RWPE2 (cell line): ENCODE measurements at regions not wholly inside any gene's neighbourhood (a gene's known extent, or its start where the extent isn't known, plus 50 kb on each side); places are given as distances from the start of the nearest gene placed in this dataset.

Source experiments
- ATAC-seq: fragments of 200-7000 bp; cut with Tn5 transposase; 3 replicates; pipeline ENCODE4 v1.9.1; 2021; ENCODE audit warnings: low read depth
- DNase-seq: peaks from one replicate; pipeline ENCODE4 v3.0.0-alpha.2; 2020; ENCODE audit warnings: low spot score
- H3K27ac ChIP-seq: fragments of 450-650 bp; 2 replicates; pipeline ENCODE4 v1.5.1; 2017; ENCODE audit warnings: mild to moderate bottlenecking; ENCODE audit not compliant: poor library complexity, severe bottlenecking
- H3K27me3 ChIP-seq: fragments of 250-450 bp; sonication (Bioruptor Pico); 2 replicates; pipeline ENCODE4 v1.5.1; 2021; ENCODE audit warnings: mild to moderate bottlenecking, moderate library complexity; ENCODE audit not compliant: insufficient read depth, poor library complexity, severe bottlenecking
- H3K36me3 ChIP-seq: fragments of 250-450 bp; sonication (Bioruptor Pico); 2 replicates; pipeline ENCODE4 v1.5.1; 2020; ENCODE audit warnings: low read depth, mild to moderate bottlenecking, moderate library complexity
- H3K4me1 ChIP-seq: fragments of 250-450 bp; sonication (Bioruptor Pico); 2 replicates; pipeline ENCODE4 v1.5.1; 2021; ENCODE audit warnings: mild to moderate bottlenecking, moderate library complexity; ENCODE audit not compliant: insufficient read depth, poor library complexity, severe bottlenecking
- H3K4me3 ChIP-seq: fragments of 250-450 bp; sonication (Bioruptor Pico); 2 replicates; pipeline ENCODE4 v1.5.1; 2021; ENCODE audit warnings: mild to moderate bottlenecking, moderate library complexity; ENCODE audit not compliant: severe bottlenecking
- H3K9me3 ChIP-seq: fragments of 250-450 bp; sonication (Bioruptor Pico); 2 replicates; pipeline ENCODE4 v1.5.1; 2021; ENCODE audit warnings: mild to moderate bottlenecking, moderate library complexity; ENCODE audit not compliant: severe bottlenecking
- TF ChIP-seq, protein P1 (sequence below): fragments of 450-650 bp; IDR thresholded peaks from one replicate; pipeline ENCODE4 v1.5.1; 2017; ENCODE audit warnings: mild to moderate bottlenecking, moderate library complexity; ENCODE audit not compliant: poor library complexity, severe bottlenecking

DNA sequence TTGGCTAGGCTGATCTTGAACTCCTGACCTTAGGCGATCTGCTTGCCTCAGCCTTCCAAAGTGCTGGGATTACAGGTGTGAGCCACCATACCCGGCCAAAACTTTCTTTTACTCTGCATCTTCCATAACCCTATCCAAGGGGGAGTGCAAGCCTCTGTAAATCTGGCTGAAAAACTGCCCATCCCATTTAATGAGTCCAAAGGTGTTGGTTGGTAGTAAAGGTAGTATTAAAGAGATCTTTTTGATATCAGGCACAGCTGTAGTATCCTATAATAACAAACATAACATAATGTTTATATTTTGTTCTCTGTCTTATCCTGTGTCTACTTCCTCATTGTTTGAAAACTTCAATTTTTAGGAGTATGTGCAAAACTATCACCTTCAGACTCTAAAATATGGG, 559.8 kb upstream of the ATXN8OS start:
- ATAC-seq = no peak
- no peaks in the 10 kb centered on the region for H3K4me1 ChIP-seq
- no peak for DNase-seq
- H3K27ac ChIP-seq = no peak overlapping the region
- TF ChIP-seq, protein P1, sequence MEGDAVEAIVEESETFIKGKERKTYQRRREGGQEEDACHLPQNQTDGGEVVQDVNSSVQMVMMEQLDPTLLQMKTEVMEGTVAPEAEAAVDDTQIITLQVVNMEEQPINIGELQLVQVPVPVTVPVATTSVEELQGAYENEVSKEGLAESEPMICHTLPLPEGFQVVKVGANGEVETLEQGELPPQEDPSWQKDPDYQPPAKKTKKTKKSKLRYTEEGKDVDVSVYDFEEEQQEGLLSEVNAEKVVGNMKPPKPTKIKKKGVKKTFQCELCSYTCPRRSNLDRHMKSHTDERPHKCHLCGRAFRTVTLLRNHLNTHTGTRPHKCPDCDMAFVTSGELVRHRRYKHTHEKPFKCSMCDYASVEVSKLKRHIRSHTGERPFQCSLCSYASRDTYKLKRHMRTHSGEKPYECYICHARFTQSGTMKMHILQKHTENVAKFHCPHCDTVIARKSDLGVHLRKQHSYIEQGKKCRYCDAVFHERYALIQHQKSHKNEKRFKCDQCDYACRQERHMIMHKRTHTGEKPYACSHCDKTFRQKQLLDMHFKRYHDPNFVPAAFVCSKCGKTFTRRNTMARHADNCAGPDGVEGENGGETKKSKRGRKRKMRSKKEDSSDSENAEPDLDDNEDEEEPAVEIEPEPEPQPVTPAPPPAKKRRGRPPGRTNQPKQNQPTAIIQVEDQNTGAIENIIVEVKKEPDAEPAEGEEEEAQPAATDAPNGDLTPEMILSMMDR = no peak
- H3K27me3 ChIP-seq = no peaks in the 10 kb centered on the region
- no peak overlapping the region for H3K4me3 ChIP-seq
- no peaks in the 10 kb centered on the region for H3K9me3 ChIP-seq
- H3K36me3 ChIP-seq = no peaks in the 10 kb centered on the region

DNA sequence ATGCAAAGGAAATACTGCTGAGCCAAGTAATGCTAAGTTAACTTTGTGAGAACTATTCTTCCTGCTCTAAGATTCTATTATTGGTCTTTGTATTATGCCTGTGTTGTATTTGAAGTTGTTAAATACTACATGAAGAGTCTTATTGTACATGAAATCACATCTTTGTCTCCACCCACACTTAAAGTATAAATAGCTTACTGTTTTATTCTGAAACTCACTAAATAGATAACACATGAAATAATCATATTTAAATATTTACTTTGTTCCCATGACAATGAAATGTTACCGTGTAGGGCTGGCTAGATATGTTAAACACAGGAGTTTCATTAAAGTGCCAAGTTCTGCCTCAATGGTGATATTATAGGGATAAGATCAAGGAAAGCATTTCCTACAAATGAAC, 562.1 kb upstream of the ATXN8OS start:
- ATAC-seq = no peak
- Histone ChIP-seq H3K27me3 (no peaks in the 10 kb centered on the region), H3K27ac (no peak overlapping the region), H3K9me3 (no peaks in the 10 kb centered on the region), H3K4me3 (no peak overlapping the region), H3K36me3 (no peaks in the 10 kb centered on the region), H3K4me1 (no peaks in the 10 kb centered on the region)
- TF ChIP-seq, protein P1 = no peak
- no peak for DNase-seq

DNA sequence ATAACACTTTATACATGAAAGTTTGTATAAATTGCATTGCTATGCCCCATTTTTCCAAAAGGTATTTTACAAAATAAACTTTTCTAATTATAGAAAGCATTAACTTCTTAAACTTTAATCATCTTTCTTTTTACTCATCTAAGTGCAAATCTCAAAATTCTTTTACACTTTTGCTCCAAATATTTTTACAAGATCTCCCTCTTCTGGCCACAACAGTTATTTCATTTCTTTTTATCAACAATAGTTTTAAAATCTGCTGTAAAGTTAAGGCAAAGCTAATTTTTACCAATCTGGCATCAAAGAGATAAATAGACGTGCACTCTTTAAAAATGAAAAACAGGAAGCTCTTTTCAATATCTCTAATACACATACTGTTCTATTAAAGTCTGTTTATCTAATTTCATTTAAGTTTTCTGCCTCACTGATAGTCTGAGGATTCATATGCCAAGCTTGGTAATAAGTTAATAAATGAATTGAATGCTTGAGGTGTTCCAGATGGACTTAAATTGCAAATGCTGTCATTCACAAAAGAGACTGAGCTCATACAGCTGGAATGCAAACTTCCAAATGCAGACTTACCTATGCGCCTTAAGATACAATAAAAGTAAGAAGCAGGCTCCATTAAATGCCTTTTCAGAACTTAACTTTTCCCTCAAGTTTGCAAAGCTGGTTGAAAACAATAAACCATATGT, 583.0 kb upstream of the ATXN8OS start:
- no peak overlapping the region for H3K27ac ChIP-seq
- no peaks in the 10 kb centered on the region for H3K27me3 ChIP-seq
- H3K9me3 ChIP-seq = no peaks in the 10 kb centered on the region
- TF ChIP-seq, protein P1 = peak; percentile 57
- H3K4me1 ChIP-seq = no peaks in the 10 kb centered on the region
- no peaks in the 10 kb centered on the region for H3K36me3 ChIP-seq
- DNase-seq (no peak), ATAC-seq (no peak)
- no peak overlapping the region for H3K4me3 ChIP-seq

DNA sequence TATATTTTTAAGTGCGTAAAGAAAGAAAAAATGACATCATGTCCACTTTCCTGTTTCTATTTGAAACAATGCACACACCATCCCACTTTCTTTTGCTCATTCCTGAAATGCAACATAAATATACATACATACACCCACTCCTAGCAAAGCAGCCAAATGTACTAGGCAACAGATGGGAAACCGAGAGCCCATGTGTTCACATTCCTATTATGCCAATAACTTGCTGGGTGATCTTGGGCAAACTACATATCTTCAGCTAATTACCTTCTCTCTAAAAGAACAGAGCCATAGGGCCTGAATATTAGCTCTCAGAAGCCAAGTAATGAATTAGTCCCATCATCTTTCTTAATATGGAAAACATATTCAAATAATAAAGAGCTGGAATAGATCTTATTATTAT, 610.6 kb upstream of the ATXN8OS start:
- Histone ChIP-seq H3K27ac (no peak overlapping the region), H3K4me1 (no peaks in the 10 kb centered on the region), H3K4me3 (no peak overlapping the region), H3K27me3 (no peaks in the 10 kb centered on the region), H3K36me3 (no peaks in the 10 kb centered on the region), H3K9me3 (no peaks in the 10 kb centered on the region)
- DNase-seq = no peak
- no peak for ATAC-seq
- TF ChIP-seq, protein P1 = no peak

DNA sequence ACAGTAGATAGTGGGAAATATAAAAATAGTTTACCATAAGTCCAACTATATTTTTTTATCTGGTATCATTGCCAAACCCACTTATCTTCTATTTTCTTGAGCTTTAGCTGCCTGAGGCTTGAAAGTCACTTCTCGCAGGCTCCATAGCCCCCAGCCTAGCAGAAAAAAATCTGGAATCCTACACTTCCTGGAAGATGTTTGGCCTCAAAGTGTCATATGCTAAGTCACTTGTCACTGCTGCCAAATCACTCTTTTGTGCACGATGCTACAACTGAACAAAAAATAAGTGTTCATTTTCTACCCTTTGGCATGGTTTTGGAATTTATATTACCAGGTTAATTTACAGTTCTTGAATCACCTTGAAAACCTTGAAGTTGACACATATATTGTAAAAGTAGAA, 612.5 kb upstream of the ATXN8OS start:
- no peaks in the 10 kb centered on the region for H3K27me3 ChIP-seq
- ATAC-seq (no peak), DNase-seq (no peak)
- H3K27ac ChIP-seq = no peak overlapping the region
- TF ChIP-seq, protein P1 = no peak
- no peaks in the 10 kb centered on the region for H3K36me3 ChIP-seq
- no peaks in the 10 kb centered on the region for H3K4me1 ChIP-seq
- H3K4me3 ChIP-seq = no peak overlapping the region
- no peaks in the 10 kb centered on the region for H3K9me3 ChIP-seq
